Medulla oblongata (tissue), 1 donor: ENCODE measurements at regions not wholly inside any gene's neighbourhood (a gene's known extent, or its start where the extent isn't known, plus 50 kb on each side); places are given as distances from the start of the nearest gene placed in this dataset.
A peak's percentile ranks its signal among the peaks of the same experiment; 100 is the strongest.

ENCODE experiments used
- DNase-seq: peaks from one replicate; pipeline ENCODE4 v3.0.0-alpha.2; 2015; ENCODE audit errors: extremely low spot score

DNA sequence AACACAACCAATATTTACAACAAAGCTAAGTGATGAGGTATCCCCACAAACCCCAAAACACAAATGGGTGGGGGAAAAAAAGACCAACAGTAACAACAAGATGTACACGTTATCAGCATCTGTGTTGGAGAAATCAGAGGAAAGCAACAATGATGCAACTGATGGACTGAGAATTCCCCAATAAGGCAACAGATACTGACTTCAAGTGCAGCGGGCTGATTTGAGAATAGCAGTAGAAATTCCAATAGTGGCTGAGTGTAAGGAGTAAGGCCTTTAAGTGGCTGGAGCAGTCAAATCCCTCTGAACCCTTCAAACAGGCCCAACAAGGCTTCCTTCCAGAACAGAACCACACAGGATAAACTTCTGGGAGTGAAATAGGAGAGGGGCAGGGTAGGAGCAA lies 97.6 kb downstream of the TM2D1 start:
- DNase-seq, result no peak

DNA sequence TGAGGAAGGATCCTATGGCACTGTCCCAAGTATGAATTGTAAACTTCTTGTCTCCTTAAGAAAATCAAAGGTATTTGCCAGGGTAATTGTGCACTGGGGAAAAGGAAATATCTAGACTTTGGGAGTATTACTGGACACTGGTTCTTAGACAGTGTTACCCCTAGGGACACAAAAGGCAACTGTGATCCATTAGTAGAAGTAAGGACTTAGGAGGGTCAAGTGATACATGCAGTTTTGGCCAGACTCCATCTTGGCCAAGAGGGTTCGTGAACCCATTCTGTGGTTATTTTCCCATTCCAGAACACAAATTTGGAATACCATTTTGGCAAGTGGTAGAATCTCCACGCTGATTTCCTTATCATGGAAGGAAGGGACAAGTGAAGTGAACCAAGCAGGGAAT lies 98.1 kb downstream of the TM2D1 start:
- no peak for DNase-seq

DNA sequence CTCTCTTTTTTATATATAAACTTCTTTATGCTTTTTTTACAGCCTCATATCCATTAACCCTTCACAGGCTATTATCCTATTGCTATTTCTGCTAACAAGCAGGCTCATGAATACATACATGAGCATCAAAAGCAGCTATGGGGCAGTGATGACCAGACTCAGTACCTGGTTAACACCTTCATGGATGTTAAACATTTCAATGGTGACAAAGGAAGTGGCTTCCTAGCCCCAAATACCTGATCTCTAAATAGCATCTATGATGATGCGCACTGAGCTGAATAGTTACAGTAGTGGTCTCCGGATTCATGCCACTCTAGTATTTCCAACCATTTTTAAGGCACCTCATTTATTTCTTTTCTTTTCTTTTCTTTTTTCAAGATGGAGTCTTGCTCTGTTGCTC lies 101.1 kb downstream of the TM2D1 start:
- no peak for DNase-seq

DNA sequence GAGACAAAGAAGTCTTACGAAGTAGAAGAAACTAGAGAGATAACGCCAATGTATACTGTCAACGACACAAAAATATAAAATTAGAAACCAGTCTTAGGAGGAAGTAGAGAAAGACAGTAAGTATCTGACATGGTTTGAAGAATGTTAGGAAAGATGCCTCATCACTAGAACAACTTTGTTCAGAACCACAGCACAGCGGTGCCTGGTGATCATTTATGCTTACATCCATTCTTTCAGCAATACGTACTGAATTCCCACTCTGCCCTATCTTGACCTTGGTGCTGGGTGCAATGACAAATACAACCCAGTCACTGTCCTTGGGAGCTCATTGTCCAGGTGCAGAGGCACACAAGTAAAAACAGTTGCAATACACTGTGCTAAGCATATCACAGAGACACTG lies 104.4 kb downstream of the TM2D1 start:
- DNase-seq, result no peak

DNA sequence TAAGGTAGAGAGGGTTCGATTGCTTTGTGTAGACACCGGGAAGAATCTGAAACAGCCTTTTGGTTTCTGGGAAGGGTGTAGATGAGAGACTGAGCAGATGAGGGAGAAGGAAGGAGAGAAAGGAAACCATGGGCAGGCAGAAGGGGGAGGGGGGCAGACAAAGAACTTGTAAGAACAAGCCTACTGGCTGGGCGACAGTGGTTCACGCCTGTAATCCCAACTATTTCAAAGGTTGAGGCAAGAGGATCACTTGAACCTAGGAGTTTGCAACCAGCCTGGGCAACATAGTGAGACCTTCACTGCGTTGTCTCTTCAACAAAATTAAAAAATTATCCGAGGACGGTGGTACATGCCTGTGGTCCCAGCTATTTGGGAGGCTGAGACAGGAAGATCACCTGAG lies 106.2 kb downstream of the TM2D1 start:
- DNase-seq, result no peak

DNA sequence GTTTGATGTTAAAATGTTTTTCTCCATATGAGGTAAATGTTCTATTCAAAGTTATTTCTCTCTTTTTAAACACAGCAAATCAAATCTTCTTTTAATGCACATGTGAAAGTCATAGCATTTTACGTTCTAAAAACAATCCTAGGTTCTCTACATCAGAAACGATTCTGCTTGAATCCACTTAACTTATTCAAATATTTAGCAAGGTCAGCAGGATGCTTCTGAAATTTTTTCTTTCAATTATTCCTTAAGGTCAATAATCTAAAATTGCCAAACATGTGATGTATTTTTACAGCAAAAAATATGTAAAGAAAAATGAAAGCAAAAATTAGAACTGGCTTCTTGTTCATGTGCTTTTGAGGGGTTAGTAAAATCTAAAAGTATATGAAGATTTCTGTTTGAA lies 106.7 kb downstream of the TM2D1 start:
- DNase-seq, result no peak

DNA sequence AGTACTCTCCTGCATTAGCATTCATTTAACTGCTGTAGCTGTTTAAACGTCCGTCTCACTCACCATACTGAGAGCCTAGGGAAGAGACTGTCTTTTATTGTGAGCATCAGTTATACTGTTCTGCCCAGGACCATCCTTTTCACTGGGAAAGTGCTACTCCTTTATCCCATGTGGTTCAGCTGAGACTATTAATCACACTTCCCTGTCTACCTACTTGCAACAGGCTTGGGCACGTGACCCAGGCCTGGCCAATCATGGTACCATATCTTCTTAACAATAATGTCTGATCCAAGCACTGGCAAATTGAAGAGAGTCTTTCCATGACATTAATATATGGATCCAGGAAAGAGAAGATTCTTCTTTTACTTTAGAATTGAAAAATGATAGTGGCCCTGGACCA lies 108.1 kb downstream of the TM2D1 start:
- no peak for DNase-seq

DNA sequence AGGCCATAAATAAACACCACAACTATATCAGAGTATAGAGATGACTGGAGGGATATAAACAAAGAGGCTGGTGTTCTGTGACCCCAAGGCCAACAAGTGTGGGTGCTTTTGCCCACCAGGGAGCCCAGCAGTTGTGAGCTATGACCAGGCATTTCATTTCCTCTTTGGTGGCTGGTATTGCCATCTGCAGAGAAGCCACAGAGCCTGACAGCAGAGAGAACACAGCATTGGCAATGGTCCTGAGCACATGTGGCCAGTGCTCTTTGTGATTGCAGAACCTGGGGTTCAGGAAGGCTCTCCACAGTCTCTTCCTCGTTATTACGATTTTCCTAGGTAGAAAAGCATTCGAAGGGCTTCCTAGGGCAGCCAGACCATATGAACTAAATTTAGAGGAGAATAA lies 112.3 kb downstream of the TM2D1 start:
- DNase-seq, result peak; percentile 43

DNA sequence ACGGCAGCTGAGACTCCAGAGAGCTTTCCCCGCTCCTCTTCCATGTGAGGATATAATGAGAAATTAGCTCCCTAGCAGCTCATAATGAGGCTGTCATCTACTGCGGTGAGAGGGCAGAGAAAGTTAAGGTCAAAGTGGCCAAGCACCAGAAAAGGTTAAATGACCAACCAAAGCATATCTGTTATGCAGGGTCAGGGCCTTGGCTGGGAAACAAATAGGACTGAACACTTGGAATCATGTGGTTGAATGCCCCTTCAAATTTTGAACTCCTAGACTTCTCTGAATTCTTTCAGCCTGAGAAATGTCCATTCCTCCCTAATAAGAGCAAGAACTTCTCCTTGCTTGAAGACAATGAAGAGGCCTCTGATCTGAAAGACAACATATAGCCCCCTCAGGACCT lies 115.9 kb downstream of the TM2D1 start:
- no peak for DNase-seq

DNA sequence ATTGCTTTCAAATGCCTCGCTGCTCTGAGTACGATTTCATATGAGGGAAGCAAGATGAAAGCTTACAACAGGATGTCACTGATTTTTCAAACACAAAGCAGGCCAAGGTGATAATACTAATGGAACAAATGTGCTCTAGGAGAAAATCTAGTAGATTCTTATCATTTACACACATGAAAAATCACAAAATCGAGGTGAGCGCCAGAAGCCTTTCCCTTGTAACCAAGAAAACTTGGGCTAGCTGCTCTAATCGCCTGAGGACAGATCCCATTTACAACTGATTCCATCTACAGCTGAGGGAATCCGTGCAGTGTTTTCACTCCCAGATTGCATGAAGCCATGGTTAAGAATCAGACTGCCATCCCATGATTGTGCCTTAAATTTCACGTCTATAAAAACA lies 117.5 kb downstream of the TM2D1 start:
- DNase-seq, result no peak

DNA sequence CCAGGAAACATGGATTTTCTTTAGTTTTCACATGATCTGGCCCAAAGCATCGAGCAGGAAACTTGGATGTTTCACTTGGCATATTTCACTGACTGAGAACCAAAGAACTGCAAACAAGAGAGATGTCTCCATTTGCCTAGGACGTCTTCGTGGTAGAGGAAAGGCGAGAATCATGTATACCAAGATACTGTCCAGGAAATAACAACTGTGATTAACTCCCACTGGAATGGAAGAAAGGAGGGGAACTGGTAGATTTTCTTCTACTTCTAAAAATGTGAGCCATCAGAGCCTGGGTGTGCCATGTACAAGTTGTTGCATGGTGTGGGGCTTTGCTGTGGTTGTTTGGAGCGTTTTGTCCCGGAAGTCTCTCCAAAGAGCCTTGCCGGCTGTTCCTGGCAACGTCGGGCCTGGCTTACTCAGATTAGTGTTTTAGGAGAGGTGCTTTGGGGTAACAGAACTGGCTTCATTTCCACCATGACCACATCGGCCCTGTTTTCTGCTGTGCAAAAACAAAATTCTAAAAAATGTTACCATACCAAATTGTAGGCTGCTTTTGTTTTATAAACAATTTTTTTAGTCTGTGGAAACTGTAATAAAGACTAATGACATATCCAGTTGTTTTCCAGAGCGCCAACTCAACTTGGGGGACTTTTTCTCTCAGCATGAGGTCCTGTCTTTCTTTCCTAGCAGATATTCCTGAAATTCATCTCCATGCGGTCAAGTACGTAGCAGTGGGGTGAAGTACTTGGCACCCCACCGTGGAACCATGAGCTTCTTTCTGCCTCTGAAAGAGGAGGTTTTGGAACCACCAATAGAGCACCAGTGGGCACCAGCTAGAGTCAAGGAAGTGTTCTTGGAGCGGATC lies 118.3 kb downstream of the TM2D1 start:
- DNase-seq, result no peak

DNA sequence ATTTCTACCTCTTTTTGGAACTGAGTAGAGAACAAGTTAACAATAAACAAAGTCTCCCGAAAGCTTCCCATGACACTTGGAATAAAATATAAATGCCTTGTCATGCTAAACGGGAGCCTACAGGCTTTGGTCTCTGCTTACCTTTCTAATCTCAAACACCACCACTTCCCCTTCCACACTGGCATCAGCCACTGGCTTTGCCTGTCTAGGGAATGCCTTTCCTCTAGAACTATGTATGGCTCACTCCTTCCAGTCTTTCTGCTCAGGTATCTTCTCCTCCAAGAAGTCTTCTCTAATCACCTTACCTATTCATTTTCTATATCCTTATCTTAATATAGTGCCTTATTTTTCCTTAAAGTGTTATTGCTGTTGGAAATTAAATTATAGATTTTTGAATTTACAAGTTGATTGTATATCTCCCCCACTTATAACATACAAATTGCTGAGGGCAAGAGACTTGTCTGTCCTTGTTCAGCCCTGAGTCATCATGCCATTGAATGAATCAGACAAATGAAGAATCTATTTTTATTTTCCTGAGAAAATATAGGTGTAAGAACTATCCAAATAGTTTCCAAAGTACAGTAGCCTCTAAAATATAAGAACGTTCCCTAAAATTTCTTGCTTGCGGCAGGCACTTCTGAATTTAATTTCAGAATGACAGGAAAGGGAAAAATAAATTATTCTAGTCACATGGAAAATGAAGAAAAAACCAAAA lies 119.2 kb downstream of the TM2D1 start:
- no peak for DNase-seq

DNA sequence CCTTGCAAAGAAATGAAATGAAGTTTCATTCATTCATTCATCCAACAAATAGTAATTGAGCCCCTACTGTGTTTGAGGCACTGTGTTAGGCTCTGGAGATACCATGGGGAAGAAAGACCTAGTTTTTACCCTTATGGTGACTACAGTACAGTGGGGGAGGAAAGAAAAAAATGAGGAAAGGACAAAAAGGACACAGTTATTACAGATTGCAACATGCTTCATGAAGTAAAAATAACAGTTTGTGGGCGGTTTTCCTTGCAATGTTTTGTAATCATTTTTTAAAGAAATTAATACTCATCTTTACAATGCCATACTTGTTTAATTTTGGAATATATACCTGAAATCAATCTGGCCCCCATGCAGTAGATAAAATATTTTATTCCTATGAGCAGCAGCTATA lies 120.3 kb downstream of the TM2D1 start:
- DNase-seq, result no peak

DNA sequence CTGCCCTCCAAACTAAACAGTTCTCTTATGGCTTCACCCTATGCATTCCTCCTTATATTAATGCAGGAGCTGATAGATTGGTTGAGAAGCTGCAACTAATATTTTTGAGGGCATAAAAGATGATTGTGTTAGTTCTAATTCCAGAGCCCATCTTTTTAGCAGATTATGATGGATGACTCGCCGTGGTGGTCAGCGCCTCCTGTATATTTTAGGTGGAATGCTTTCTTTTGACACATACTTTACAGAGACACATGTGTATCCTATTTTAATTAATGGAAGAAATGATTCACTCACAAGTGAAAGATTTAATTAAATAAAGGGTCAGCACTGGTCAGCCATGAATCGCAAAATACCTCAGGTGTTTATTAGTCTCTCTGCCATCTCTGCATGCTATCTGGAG lies 120.7 kb downstream of the TM2D1 start:
- DNase-seq, result no peak

DNA sequence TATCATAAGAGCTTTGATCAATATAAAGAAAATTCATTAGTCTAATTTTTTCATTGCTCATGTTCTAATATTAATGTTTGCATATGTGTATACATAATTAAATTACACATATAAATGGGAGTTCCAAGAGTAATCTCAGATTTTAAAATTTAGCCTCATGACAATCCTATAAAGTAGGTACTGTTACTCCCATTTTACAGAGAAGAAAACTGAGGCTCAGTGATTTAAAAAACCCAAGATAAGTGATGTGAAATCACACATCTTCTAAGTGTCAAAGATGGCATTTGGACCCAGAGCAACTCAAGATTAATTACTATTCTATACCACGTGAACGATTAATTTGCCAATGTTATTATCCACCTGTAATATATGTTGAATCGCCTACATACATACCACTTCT lies 122.3 kb downstream of the TM2D1 start:
- no peak for DNase-seq

DNA sequence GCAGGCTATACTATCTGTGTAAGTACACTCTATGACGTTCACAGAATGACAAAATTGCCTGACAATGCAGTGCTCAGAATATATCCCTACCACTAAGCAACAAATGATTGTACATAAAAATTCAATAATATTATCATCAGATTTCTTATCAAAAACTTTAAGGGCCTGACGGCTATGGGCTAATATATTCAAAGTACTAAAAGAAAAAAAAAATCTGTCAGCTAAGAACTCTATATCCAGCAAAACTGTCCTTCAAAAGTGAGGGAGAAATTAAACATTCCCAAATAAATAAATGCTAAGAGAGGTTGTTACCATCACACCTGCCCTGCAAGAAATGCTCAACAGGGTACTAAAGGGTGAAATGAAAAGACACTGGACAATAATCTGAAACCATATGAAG lies 127.3 kb downstream of the TM2D1 start:
- DNase-seq, result no peak

DNA sequence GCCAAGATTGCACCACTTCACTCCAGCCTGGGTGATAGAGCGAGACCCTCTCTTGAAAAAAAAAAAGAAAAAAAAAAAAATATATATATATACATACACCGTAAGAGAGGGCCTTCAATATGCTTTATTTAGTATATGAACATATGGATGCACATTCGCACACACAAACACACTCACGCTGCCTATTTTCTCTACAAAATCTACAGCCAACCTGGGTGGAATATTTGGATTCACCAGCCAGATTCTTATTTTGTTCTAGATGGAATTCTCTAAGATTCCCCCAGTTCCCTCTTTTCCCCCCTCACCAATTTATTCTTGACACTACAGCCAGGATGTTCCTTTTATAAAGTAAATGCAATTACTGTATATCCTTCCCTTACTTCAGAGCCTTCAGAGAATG lies 131.6 kb downstream of the TM2D1 start:
- DNase-seq, result no peak

DNA sequence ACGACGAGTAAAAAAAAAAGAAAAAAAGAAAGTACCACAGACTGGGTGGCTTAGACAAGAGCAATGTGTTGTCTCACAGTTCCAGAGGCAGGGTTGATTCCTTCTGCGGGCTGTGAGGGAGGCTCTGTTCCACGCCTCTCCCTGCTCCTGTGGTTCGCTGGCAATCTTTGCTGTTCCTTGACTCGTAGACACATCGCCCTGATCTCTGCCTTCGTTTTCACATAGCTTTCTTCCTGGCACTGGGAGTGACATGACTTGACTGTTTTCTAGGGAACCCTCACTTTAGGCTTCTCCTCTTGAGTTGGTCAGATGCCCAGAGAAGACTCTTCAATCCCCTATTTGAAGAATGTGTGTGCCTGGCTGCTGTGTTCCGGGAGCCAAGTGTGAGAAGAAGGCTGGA lies 133.6 kb downstream of the TM2D1 start:
- peak; percentile 26 for DNase-seq

DNA sequence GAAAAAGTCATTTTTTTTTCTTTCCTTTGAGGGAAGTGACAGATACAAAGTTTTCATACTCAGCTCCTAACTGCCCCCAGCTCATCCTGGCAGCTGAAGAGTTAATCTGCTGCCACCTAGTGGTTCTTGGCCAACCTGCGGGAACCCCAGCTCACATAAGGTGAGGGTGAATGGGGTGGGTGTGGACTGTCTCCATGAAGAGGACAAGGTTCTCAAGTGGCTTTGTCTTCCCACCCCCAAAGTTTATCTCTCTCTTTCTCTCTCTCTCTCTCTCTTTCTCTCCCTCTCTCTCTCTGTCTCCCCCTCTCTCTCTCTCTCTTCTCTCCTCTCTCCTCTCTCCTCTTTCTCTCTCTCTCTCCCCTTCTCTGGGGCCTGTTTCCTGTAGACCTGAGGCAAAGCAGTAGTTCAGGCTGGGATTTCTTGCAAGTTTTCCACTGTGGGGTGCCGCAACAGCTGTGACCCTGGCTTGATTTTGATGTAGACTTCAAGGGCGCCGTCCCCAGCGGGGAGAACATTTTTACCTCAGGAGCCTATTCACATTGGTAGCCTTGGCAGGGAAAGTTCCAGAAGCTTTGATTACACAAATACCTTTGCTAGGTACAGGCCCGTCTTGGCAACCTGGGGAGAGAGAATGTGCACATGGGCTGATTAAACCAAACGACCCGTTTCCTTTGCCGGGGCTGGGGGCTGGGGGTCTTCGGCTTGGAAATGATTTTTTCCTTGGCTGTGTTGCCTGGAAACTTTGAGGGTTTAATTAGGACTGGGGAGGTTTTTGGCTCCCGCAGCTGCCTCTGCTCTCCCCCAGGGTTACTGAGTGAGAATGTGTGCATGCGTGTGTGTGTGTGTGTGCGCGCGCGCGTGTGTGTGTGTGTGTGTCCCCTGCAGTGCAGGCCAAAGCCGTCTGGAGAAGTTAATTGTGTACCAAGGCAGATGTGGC lies 135.9 kb downstream of the TM2D1 start:
- DNase-seq, result no peak

DNA sequence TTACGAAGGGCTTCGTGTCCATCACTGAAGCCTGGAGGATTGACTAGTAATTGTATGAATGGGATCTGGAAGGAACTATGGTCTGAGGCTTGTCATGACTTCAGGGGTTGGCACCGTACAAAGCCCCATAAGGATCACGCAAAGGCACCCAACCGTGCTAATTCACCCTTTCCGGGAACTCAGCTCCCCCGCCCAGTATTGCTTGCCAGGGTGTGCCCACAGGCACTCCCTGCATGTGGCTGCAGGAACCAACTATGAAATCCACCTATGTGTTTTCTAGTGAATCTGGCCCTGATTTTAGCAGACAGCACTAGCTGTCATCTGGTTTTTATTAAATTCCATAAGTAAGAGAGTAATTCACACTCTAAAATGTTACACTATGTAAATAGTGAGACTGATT lies 139.2 kb downstream of the TM2D1 start:
- DNase-seq, result no peak

DNA sequence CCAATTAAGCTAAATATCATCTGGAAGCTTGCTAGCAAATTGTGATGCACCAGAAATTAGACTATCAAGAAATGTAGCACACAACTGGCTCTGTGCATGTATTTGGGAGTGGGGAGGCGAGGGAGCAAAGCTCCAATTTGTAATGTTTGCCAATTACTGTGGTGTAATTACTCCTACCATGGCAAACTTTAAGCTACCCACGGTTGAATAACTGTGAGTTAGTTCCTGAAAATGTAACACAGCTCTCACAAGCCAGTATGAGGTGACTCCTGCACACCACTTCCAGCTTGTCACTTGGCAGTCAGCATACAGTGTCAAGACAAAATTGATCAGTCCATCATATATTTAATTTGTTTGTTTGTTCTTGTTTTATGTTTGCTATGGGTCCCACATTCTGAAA lies 141.2 kb downstream of the TM2D1 start:
- no peak for DNase-seq

DNA sequence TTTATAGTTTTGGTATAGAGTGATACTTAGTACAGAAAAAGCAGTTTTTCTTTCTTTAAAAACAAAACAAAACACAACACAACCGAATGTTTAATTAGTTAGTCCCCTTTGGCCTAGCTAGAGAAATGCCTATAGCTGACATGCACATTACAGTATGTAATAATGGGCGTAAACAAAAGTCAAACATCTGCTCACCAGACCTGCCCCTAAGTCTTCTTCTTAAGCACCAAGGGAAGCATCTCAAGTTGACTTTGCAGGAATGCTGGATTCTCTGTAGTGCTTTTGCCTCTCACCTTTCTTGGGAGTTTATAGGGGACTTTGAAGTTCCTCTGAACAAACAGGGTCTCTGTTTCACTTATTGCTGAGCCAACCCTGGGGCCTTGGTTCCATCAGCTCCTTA lies 143.7 kb downstream of the TM2D1 start:
- no peak for DNase-seq
